GM18508 (cell line): ENCODE measurements at regions not wholly inside any gene's neighbourhood (a gene's known extent, or its start where the extent isn't known, plus 50 kb on each side); places are given as distances from the start of the nearest gene placed in this dataset.

Source experiments
- ATAC-seq: cut with Tn5 transposase; IDR thresholded peaks from one replicate; pipeline ENCODE4 v1.9.1; 2021; ENCODE audit warnings: moderate number of reproducible peaks; ENCODE audit not compliant: insufficient read depth, unreplicated experiment

DNA sequence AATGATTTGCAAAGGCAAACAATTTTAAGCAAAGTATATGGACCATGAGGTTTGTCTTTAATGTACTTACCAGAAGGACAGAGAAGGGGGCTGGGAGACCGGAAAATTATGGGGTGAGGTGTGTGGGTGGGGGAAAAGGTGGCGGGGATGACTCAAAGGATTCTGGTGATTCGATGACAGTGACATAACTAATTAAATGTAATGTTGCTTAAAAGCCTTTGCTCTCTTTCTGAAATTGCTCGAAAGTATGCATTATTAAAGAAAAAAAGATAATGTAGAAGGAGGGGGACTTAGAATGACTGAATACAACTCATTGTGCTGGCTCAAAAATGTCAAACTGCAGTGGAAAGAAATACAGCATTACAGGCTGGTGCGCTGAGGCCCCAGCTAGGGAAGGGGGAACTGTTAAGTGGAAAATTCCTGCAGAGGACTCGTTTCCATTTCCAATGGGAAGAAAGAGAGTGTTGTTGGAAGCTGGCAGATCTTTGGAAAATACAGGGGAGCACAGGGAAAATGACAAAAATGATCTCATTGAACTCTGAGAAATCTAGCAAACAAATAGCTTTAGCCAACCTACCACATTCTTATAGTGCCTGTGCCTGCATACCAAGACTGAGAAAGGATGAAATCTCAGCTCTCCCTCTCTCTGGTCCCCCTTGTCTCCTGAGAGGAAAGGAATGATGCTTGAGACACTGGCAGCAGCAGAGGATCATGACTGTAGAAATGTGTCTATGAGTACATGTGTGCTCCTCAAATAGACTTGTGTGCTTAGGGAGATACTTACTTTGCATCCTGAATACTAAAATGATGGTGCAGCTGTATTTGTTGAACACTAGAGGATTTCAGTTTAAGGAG, 632.4 kb downstream of the NYAP2 start:
- no peak for ATAC-seq

DNA sequence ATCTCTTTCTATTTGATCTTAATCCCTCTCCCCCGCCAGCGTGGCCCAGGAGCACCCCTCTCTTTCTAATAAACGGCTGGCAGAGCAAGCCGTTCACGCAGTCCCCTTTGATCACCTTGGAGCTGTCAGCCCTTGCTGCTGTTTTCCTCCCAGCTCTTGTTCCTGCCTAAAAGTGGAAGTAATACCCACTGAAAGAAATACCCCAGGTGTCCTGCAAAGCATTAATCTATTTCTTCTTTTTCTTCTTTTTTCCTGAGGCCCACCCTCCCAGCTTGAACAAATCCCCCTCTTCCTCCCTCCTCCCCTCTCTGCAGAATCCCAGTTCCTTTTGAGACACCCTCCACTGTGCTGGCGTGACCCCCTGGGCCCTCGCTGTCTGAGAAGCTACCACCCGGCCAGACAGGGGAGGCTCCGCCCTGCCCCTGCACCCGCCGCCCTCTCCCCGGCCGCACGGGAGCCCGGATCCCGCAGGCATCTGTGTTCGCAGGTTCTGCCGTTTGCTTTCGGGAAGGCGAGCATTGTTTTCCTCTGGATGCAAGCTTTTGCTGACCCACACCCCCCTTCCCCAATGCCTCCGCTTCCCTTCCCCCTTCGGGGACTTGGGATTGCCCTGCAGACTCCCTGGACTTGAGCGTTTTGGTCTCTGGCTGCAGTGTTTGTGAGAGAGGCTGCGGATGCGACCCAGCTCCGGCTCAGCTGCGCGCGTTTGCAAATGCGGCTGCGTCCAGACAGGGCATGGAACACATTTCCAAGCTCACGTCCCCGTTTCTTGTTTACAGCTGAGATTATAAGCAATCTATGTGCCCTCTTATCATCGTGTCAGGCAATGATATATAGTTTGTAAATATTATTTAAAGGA, 631.5 kb downstream of the NYAP2 start:
- ATAC-seq = no peak

DNA sequence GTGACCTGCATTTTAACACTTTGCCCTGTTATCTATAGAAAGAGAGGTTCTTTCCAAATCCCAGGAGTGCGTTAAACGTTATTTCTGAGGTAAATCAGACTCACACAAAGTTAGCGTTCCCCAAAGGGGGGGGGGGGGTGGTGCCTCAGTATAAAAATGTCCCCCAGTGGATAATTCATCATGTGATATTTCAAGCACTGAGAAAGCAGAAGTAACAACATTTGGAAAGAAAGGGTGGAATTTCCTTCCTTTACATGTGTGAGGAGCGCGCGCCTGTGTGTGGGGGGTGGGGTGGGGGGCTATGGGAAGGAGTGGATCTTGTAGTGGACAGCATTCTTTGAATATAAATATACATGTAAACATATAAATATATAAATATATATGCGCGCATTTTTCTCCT, 630.9 kb downstream of the NYAP2 start:
- no peak for ATAC-seq

DNA sequence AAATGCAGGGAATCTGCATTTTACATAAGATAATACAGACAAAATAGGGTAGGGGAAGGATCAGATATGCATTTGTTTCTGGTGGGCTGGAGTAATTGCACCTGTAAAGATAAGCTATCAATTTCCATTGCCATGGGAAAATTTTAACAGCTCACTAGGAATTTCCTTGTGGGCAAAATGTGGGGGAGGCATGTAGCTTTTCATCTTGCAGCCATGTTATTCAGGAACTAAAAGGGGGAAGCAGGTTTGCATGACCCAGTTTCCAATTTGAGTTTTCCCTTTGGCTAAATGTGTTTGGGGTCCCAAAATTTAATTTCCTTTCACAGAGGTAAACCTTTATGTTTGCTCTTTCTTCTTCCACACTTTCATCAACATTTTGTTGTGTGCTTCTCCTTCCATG, 624.4 kb downstream of the NYAP2 start:
- ATAC-seq = no peak

DNA sequence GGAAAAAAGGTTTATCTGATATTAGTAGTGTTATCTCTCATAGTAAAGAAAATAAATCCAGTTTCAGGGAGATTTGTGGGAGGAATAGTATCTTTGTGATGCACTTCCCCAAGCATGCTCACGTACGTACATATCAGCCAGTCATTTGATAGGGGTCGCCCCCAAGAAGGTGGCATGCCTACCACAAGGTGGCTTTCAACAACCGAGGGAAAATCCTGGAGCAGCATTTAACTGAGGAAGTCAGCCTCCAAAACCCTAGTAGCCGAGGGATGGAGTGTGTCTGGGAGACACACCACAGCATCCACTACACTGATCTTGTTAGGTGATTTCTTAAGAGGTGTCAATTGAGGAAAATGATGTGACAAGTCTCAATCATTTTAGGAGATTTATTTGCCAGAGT, 623.9 kb downstream of the NYAP2 start:
- no peak for ATAC-seq

DNA sequence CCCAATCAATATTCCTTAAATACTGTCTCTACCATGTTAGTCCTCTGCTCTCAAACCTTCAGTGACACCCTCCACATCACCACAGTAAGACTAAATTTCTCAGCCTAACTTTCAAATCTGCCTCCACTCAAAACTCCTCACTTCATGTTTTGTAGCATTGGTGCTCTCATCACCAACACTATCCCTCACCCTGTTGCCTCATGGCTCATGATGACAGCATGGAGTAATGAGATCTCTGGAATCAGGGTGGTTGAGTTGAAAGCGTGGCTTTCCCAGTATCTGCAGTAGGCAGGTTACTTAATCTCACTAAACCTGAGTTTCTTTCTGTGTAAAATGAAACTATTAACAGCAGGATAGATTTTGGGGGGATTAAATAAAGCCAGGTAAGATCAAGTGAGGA, 621.4 kb downstream of the NYAP2 start:
- no peak for ATAC-seq

DNA sequence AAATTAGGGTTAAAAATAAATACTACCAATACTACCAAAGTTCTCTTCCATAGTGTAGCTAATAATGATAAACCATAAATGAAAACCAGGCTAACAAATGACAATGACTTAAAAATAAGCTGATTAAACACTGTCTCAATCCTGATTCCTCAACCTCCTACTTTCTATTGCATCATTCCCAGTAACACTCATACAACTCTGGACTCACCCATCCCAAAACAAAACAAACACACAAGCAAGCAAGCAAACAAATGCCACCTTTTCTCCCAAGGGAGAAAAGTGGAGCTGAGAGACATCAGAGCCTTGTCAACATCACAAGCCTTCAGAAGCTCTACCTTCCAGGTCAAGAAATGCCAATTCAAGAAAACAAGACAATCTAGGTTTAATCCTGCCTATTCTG, 620.7 kb downstream of the NYAP2 start:
- no peak for ATAC-seq

DNA sequence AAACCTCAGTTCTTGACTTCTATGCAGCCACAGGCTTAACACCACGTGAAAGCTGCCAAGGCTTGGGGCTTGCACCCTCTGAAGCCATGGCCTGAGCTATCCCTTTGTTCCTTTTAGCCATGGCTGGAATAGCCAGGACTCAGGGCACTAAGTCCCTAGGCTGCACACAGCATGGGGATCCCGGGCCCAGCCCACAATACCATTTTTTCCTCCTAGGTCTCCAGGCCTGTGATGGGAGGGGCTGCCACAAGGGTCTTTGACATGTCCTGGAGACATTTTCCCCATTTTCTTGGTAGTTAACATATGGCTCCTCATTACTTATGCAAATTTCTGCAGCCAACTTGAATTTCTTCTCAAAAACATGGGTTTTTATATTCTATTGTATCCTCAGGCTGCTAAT, 619.1 kb downstream of the NYAP2 start:
- no peak for ATAC-seq

DNA sequence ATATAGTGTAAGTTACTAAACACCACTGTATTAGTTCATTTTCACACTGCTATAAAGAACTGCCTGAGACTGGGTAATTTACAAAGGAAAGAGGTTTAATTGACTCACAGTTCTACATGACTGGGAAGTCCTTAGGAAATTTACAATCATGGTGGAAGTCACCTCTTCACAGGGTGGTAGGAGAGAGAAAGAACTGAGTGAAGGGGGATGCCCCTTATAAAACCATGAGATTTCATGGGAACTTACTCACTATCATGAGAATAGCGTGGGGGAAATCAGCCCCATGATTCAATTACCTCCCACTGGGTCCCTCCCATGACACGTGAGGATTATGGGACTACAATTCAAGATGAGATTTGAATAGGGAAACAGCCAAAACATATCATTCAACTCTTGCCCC, 618.0 kb downstream of the NYAP2 start:
- no peak for ATAC-seq

DNA sequence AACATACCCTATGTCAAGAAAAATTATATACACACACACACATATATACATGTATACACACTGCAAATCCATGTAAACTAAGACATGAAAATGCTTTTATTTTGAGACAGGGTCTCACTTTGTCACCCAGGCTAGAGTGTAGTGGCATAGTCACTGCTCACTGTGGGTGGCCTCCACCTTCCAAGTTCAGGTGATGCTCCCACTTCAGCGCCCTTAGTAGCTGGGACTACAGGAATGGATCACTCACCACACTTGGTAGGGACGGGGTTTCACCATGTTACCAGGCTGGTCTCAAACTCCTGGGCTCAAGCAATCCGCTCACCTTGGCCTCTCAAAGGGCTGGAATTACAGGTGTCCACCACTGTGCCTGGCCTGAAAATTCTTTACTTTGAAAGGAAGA, 617.6 kb downstream of the NYAP2 start:
- no peak for ATAC-seq

DNA sequence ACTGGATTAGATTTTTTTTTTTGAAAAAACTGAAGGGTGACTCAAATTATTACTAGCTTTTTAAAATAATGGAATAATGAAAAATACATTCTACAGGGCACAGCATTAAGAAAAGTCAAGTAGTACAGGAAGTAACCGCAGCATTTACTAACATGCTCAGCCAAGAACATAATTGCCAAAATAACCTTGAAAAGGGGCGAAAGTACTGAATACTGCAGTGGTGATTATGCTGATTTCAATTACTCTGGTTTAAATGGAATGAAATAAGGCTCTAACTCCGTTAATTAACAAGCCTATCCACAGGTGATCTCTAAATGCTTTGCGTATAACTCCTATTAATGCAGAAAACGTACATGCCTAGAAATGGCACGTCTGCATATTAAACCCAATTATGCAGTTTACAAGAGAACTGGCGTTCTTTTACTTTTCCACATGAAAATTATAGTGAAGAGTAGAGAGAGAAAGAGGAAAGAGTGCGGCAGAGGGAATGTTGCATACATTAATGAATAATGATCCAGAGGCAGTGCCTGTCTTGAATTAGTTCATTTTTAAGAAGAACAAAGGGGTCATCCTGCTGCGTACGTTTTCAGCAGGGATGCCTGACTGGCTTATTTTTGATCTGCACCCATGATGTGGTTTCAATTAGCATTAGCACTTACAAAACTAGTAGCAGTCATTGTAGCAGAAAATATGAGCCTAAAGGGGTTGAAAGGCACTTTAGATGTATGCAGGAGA, 612.4 kb downstream of the NYAP2 start:
- ATAC-seq = no peak

DNA sequence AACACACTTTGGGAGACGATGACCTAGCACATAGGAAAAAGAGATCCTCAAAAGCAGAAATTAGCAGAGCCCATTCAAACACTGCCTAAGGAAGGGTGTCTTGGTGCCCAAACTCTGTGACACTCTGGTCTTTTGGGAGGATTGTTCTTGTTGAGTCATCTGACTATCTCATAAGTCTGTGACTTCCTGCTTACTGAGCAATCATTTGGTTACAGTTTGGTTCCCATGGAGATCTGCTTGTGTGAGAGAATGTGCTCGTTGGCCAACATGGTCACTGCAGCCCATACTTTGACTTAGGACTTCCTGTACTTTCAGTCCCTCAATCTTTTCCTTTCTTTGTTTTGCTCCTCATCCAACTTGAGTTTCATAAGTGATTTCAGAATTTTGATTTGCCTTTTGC, 602.9 kb downstream of the NYAP2 start:
- no peak for ATAC-seq

DNA sequence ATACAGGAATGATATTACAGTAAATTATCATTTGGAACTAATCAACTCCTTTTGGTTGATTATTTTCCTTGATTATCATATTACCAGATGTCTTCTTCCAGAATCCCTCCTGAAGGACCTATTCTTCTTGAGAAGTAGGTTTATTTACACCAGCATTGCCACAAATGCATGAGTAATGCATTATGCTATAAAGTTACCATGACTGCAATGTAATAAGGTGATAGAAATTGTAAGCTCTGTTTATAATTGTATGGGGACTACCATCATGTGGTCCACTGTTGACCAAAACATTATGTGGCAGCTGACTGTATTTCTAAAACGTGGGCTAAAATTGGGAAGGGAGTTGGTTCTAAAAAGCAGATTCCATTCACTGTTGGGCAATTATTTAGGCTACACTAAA, 602.2 kb downstream of the NYAP2 start:
- ATAC-seq = no peak

DNA sequence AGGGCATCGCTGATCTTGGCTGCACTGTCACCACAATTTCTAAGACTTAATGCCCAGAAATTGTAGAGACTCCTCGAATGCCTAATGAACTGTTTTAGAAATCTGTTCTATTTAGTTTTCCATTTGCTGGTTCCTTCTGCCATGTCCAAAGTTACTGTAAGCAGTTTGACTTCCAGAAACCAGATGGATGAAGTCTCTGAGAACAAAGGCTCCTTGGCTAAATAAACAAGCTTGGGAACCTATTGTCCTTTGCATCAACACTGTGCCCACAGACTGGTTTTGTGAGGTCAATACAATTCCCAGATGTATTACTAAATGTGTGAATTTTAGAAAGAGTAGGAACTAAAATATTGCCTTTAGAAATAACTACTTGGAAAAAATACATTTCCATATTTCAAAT, 600.2 kb downstream of the NYAP2 start:
- ATAC-seq = no peak

DNA sequence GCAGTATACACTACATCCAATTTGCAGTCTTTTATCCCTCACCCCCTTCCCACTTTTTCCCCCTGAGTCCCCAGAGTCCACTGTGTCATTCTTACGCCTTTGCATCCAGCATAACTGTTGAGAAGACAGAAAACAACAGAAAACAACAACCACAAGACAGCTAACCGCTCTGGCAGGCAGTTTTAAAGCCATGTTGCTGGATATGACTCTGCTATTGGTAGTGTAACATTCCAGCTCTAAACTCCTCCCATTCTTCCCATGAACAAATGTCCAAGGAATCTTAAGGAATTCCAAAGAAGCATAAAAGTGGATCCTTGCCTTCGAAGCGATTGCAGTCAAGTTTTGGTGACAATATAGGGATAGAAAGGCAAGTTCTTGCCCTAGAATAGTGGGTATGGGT, 599.1 kb downstream of the NYAP2 start:
- no peak for ATAC-seq

DNA sequence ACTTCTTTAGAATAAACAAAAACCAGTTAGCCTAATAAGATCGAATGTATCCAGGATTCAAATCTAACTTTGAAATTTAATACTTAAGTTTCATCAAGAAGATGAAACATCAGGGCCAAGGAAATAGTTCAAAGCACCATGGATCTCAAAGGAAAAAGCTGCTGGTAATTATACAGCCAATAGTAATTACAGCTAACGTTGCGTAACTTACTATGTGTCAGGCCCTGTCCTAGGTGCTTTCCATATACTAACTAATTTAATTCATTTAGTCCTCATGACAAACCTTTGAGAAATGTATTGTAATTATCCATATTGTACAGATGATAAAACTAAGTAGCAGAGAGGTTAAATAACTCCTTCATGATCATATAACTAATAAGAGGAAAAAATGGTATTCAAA, 598.6 kb downstream of the NYAP2 start:
- ATAC-seq = no peak

DNA sequence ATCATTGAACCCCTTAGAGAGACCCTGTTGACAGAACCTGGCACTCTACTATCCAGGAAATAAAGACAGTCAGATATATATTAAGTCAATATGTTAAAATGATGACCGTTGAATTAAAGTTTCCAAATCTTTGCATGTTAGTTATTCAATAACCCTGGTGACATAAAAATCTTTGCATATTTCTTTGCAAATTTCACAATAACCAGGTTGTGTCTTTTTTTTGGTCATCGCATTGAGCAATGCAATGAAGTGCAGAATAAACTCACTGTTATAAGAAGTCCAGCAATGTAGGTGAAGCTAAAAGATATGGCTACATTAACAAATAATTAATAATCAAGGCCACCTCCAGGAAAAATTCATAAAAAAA, 596.9 kb downstream of the NYAP2 start:
- no peak for ATAC-seq

DNA sequence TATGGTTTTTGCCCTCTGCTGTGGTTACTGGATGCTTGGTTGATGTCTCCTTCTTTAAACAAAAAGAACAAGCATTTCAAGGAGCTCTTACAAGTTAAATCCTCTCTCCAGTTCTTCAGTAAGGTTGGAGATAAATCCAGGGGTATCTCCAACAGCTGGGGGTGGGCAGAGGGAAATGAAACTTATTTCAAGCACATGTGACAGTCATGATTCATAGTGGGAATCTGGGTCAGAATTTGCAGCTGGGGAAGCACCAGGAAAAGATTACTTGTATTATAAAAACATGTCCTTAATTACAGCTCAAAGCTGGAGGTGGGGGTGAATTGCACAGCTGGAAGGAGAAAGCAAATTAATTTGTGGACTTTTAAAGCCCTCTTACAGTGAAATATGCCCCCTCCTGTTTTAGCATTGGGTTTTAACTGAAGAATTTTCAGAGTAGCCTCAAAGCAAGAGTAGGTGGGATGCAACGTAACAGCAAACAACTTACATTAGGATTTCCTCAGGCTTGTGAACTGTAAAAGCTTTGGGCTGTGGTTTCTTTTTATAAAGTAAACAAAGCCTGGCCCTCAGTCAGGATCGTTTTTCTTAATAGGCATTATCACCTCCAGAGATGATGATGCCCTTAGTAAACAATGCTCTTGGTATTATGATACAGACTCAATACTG, 596.4 kb downstream of the NYAP2 start:
- ATAC-seq = no peak

DNA sequence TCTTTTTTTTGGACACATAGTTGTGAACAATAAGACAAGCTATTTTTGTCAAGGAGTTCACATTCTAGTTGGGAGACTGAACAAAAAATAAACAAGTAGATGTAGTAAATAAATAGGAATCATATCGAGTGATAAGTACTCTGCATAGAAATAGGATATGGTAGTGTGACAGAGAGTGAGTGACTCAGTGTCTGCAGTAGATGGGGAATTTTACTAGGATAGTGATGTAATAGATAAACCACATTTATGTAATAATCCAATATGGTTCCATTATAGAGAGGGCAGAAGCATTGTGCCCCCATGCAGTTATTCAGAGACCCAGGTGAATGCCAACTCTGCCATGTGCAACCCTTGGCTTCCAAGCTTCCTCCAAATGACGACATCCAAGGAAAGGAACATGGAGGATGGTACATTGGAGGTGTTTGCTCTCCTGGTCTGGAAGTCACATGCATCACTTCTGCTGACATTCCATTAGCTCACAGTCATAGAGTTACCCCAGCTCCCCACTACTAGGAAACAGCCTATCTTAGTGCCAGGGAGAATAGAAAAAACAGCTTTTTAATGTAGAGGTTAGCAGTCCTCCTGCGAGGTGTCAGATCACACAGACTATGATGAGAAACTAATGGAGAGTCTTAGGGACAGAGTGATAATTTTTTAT, 595.4 kb downstream of the NYAP2 start:
- no peak for ATAC-seq

DNA sequence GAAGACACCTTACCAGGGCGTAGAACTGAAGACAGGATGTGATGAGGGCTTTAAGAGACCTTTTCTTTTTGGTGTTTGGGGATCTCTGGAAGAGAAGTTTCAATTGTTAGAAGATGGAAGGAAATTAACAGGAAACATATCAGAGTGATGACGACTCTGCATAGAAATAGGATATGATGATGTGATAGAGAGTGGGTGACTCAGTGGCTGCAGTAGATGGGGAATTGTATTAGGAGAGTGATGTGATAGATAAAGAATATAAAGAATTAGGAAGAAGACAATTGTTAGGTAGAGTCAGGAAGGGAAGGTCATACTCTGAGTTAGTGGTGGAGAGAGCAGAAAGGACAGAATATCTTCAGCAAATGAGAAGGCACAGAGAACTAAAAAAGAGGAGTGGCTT, 593.9 kb downstream of the NYAP2 start:
- no peak for ATAC-seq
